A673 (cell line): ENCODE measurements at regions not wholly inside any gene's neighbourhood (a gene's known extent, or its start where the extent isn't known, plus 50 kb on each side); places are given as distances from the start of the nearest gene placed in this dataset.
"Not testable (repeated sequence)": the region's sequence is repeated elsewhere in the genome, so short reads cannot be mapped to it uniquely, and the experiment has no call there.

Source experiments
- BruUV-seq: library from RNA; stranded (reverse); fragments of 400-500 nt; replicated peaks from 2 replicates; lab custom pipeline; 2021; lab: Mats Ljungman, UMichigan
- CTCF ChIA-PET: fragments of 300-600 bp; sonication (Branson Sonifier 250); formaldehyde crosslinking; loops from one replicate; lab custom pipeline; 2022; ENCODE audit warnings: antibody characterized with exemption; lab: Charles Lee
- POLR2A ChIA-PET: fragments of 300-600 bp; sonication (Branson Sonifier 250); formaldehyde crosslinking; loops from one replicate; lab custom pipeline; 2022; ENCODE audit warnings: antibody characterized with exemption; ENCODE audit not compliant: low non-redundant PET; lab: Charles Lee
- DNase-seq: peaks from one replicate; pipeline ENCODE4 v3.0.0-alpha.2; 2015; ENCODE audit warnings: low spot score
- H3K27ac ChIP-seq: fragments of 200-600 bp; sonication (generic); 2 replicates; pipeline ENCODE4 v1.5.1; 2016; ENCODE audit warnings: mixed run types, low read depth, mild to moderate bottlenecking, mixed read lengths, antibody characterized with exemption, low read length; ENCODE audit not compliant: poor library complexity, severe bottlenecking
- H3K27me3 ChIP-seq: fragments of 200-600 bp; sonication (generic); replicated peaks from 2 replicates; pipeline ENCODE4 v1.6.1; 2017; ENCODE audit warnings: mixed run types, low read depth, mild to moderate bottlenecking, mixed read lengths, antibody characterized with exemption, low read length; ENCODE audit not compliant: insufficient read depth, poor library complexity
- H3K36me3 ChIP-seq: fragments of 200-600 bp; sonication (generic); 2 replicates; pipeline ENCODE4 v1.6.1; 2016; ENCODE audit warnings: mixed run types, mild to moderate bottlenecking, mixed read lengths, antibody characterized with exemption, low read length; ENCODE audit not compliant: insufficient read depth, poor library complexity, severe bottlenecking
- H3K4me1 ChIP-seq: fragments of 200-600 bp; sonication (generic); 2 replicates; pipeline ENCODE4 v1.6.1; 2017; ENCODE audit warnings: mixed run types, mild to moderate bottlenecking, mixed read lengths, antibody characterized with exemption, low read length; ENCODE audit not compliant: insufficient read depth, poor library complexity, severe bottlenecking
- H3K4me3 ChIP-seq: fragments of 200-600 bp; sonication (generic); 2 replicates; pipeline ENCODE4 v1.5.1; 2016; ENCODE audit warnings: low read depth, mixed run types, mild to moderate bottlenecking, mixed read lengths, low read length; ENCODE audit not compliant: poor library complexity, severe bottlenecking
- H3K9me3 ChIP-seq: fragments of 200-600 bp; sonication (generic); 2 replicates; pipeline ENCODE4 v1.6.1; 2016; ENCODE audit warnings: mixed run types, low read depth, mild to moderate bottlenecking, mixed read lengths, antibody characterized with exemption, low read length; ENCODE audit not compliant: poor library complexity, severe bottlenecking
- CTCF ChIP-seq: fragments of 300-800, 200-600 bp; sonication (generic); conservative IDR thresholded peaks from 2 replicates; pipeline ENCODE4 v1.5.1; 2017; ENCODE audit warnings: low read depth, mild to moderate bottlenecking, antibody characterized with exemption, low read length, moderate library complexity, mixed read lengths
- EZH2 ChIP-seq: fragments of 200-600 bp; sonication (generic); IDR thresholded peaks from 2 replicates; pipeline ENCODE4 v1.6.1; 2017; ENCODE audit warnings: borderline replicate concordance, low read depth, mild to moderate bottlenecking, mixed read lengths, antibody characterized with exemption, low read length; ENCODE audit not compliant: poor library complexity, severe bottlenecking
- intact Hi-C: fragments of 100-400 bp; cut with micrococcal nuclease; formaldehyde crosslinking; loops from one replicate; pipeline ENCODE4 v1.10.0; 2022; ENCODE audit not compliant: unreplicated experiment

- BruUV-seq = no TSS peak
- Histone ChIP-seq H3K27me3 (no peaks in the 10 kb centered on the region), H3K27ac (no peak overlapping the region), H3K4me1 (peaks cover under 1% of the 10 kb centered on the region), H3K4me3 (no peak overlapping the region), H3K36me3 (no peaks in the 10 kb centered on the region), H3K9me3 (no peaks in the 10 kb centered on the region)
- intact Hi-C loops = no loop called here
- ChIA-PET CTCF (no interaction called here), POLR2A (no interaction called here)
- DNase-seq = no peak
- no peak for TF ChIP-seq EZH2
- TF ChIP-seq CTCF = no peak
Measured at GRCh38 chr9:110093871-110094270, 114.1 kb downstream of the C9orf152 start.

- no TSS peak for BruUV-seq
- H3K9me3 ChIP-seq = no peaks in the 10 kb centered on the region
- H3K27me3 ChIP-seq = no peaks in the 10 kb centered on the region
- TF ChIP-seq EZH2 (no peak), CTCF (no peak)
- H3K4me3 ChIP-seq = no peak overlapping the region
- H3K4me1 ChIP-seq = peaks cover 8% of the 10 kb centered on the region
- ChIA-PET CTCF (no interaction called here), POLR2A (no interaction called here)
- no peak overlapping the region for H3K27ac ChIP-seq
- intact Hi-C loops = no loop called here
- DNase-seq = no peak
- H3K36me3 ChIP-seq = no peaks in the 10 kb centered on the region
Measured at GRCh38 chr9:110095161-110095595, 112.8 kb downstream of the C9orf152 start.

- Histone ChIP-seq H3K36me3 (no peaks in the 10 kb centered on the region), H3K9me3 (no peaks in the 10 kb centered on the region), H3K27ac (no peak overlapping the region), H3K4me3 (no peak overlapping the region), H3K27me3 (no peaks in the 10 kb centered on the region), H3K4me1 (peaks cover 8% of the 10 kb centered on the region)
- no peak for DNase-seq
- no peak for TF ChIP-seq CTCF
- TF ChIP-seq EZH2 = no peak
- ChIA-PET POLR2A (no interaction called here), CTCF (no interaction called here)
- intact Hi-C loops = no loop called here
- no TSS peak for BruUV-seq
Measured at GRCh38 chr9:110095776-110096175, 112.2 kb downstream of the C9orf152 start.

GRCh38 chr9:110096674-110097073, 111.3 kb downstream of the C9orf152 start:
- CTCF ChIA-PET, H3K4me3 ChIP-seq, H3K4me1 ChIP-seq, H3K27me3 ChIP-seq, H3K27ac ChIP-seq, H3K36me3 ChIP-seq, DNase-seq, H3K9me3 ChIP-seq, intact Hi-C loops, POLR2A ChIA-PET, BruUV-seq: not testable (repeated sequence)
